AG04450 (cell line): ENCODE measurements at regions not wholly inside any gene's neighbourhood (a gene's known extent, or its start where the extent isn't known, plus 50 kb on each side); places are given as distances from the start of the nearest gene placed in this dataset.

Source experiments
- CTCF ChIA-PET: fragments of 300-600, 350-600 bp; formaldehyde crosslinking; extraction: SDS; loops from one replicate; lab custom pipeline; 2022; ENCODE audit warnings: antibody characterized with exemption, inconsistent platforms; lab: Charles Lee
- POLR2A ChIA-PET: fragments of 350-600 bp; formaldehyde crosslinking; extraction: SDS; loops from one replicate; lab custom pipeline; 2021; ENCODE audit warnings: antibody characterized with exemption, inconsistent platforms; lab: Yijun Ruan, JAX
- DNase-seq: peaks from one replicate; pipeline ENCODE4 v3.0.0-alpha.2; 2011; ENCODE audit warnings: low read depth, low spot score
- H3K27ac ChIP-seq: one replicate; pipeline ENCODE4 v1.5.1; 2012; ENCODE audit warnings: low read depth, low read length, control low read depth
- H3K27me3 ChIP-seq: one replicate; pipeline ENCODE4 v1.6.0; 2012; ENCODE audit warnings: low read length; ENCODE audit not compliant: control insufficient read depth, insufficient read depth
- H3K4me3 ChIP-seq: 2 replicates; pipeline ENCODE4 v1.5.1; 2011; ENCODE audit warnings: mild to moderate bottlenecking, low read depth, low read length, control low read depth
- H3K9me3 ChIP-seq: 2 replicates; pipeline ENCODE4 v1.5.1; 2012; ENCODE audit warnings: low read length; ENCODE audit not compliant: control insufficient read depth, insufficient read depth
- TF ChIP-seq, protein P1 (sequence below): IDR thresholded peaks from 2 replicates; pipeline ENCODE4 v1.5.1; 2011; ENCODE audit warnings: low read depth, low read length, control low read depth, inconsistent platforms

- no peak for DNase-seq
- Histone ChIP-seq H3K4me3 (no peak overlapping the region), H3K9me3 (no peaks in the 10 kb centered on the region), H3K27ac (no peak overlapping the region), H3K27me3 (no peaks in the 10 kb centered on the region)
- ChIA-PET POLR2A (no interaction called here), CTCF (no interaction called here)
- TF ChIP-seq, protein P1, sequence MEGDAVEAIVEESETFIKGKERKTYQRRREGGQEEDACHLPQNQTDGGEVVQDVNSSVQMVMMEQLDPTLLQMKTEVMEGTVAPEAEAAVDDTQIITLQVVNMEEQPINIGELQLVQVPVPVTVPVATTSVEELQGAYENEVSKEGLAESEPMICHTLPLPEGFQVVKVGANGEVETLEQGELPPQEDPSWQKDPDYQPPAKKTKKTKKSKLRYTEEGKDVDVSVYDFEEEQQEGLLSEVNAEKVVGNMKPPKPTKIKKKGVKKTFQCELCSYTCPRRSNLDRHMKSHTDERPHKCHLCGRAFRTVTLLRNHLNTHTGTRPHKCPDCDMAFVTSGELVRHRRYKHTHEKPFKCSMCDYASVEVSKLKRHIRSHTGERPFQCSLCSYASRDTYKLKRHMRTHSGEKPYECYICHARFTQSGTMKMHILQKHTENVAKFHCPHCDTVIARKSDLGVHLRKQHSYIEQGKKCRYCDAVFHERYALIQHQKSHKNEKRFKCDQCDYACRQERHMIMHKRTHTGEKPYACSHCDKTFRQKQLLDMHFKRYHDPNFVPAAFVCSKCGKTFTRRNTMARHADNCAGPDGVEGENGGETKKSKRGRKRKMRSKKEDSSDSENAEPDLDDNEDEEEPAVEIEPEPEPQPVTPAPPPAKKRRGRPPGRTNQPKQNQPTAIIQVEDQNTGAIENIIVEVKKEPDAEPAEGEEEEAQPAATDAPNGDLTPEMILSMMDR = no peak
Measured at GRCh38 chr10:6819301-6819700, 239.2 kb upstream of the PRKCQ start.

GRCh38 chr10:6817770-6818169, 237.7 kb upstream of the PRKCQ start:
- ChIA-PET CTCF (interaction anchor here (0.6 to 3.5 kb wide), 2 partner anchors 31 to 113 kb away, joined by 3 to 10 read pairs; no protein-coding TSS in a partner anchor), POLR2A (no interaction called here)
- no peaks in the 10 kb centered on the region for H3K9me3 ChIP-seq
- no peak for DNase-seq
- no peaks in the 10 kb centered on the region for H3K27me3 ChIP-seq
- TF ChIP-seq, protein P1 = no peak
- H3K27ac ChIP-seq = no peak overlapping the region
- no peak overlapping the region for H3K4me3 ChIP-seq

- TF ChIP-seq, protein P1 = no peak
- Histone ChIP-seq H3K4me3 (no peak overlapping the region), H3K27ac (no peak overlapping the region), H3K27me3 (no peaks in the 10 kb centered on the region), H3K9me3 (no peaks in the 10 kb centered on the region)
- CTCF ChIA-PET = interaction anchor here (3.5 kb wide), 1 partner anchor 29 kb away, joined by 10 read pairs; no protein-coding TSS in a partner anchor
- POLR2A ChIA-PET = no interaction called here
- no peak for DNase-seq
Measured at GRCh38 chr10:6815346-6815745, 235.3 kb upstream of the PRKCQ start.

- Histone ChIP-seq H3K4me3 (no peak overlapping the region), H3K27ac (no peak overlapping the region), H3K9me3 (no peaks in the 10 kb centered on the region), H3K27me3 (no peaks in the 10 kb centered on the region)
- POLR2A ChIA-PET = no interaction called here
- TF ChIP-seq, protein P1 = no peak
- DNase-seq = no peak
- CTCF ChIA-PET = no interaction called here
Measured at GRCh38 chr10:6813856-6814255, 233.8 kb upstream of the PRKCQ start.

DNA sequence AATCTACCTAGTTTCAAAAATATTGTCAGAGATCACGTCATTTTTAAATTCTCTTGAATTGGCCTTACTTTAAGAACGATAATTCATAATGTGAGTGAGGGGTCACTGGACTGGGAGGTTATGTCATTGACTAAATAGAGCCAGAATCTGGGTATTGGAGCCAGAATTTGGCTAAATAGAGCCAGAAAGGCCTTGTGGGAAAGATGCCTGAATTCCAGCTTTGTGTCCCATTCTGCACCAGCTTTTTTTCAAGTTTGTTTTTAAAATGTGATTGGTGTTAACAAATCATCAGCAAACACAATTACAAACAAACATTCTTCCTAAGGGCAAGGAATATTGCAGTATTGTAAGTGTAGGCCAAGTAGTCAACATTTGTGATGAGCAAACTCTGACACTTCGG, 233.2 kb upstream of the PRKCQ start:
- Histone ChIP-seq H3K27me3 (no peaks in the 10 kb centered on the region), H3K9me3 (no peaks in the 10 kb centered on the region), H3K4me3 (no peak overlapping the region), H3K27ac (no peak overlapping the region)
- POLR2A ChIA-PET = no interaction called here
- TF ChIP-seq, protein P1 = no peak
- DNase-seq = no peak
- CTCF ChIA-PET = no interaction called here
